K562 (cell line): ENCODE measurements at regions not wholly inside any gene's neighbourhood (a gene's known extent, or its start where the extent isn't known, plus 50 kb on each side); places are given as distances from the start of the nearest gene placed in this dataset.

Experiments used
- ATAC-seq: fragments of 200-7000 bp; cut with Tn5 transposase; 3 replicates; pipeline ENCODE4 v1.9.1; 2020; ENCODE audit warnings: moderate library complexity
- BruUV-seq: library from RNA; stranded (reverse); fragments of 400-500 nt; replicated peaks from 2 replicates; lab custom pipeline; 2021; lab: Mats Ljungman, UMichigan
- CTCF ChIA-PET: fragments of 300-600 bp; formaldehyde crosslinking; extraction: SDS; loops from one replicate; lab custom pipeline; 2021; ENCODE audit warnings: low intra/inter-chr PET ratio; lab: Yijun Ruan, JAX
- POLR2A ChIA-PET: fragments of 300-600, 350-650 bp; sonication (Branson Sonifier 250); formaldehyde crosslinking; extraction: SDS; loops from one replicate; lab custom pipeline; 2021; ENCODE audit warnings: antibody characterized with exemption, inconsistent platforms; lab: Yijun Ruan, JAX
- DNase-seq, 4 experiments: peaks; one replicate each; pipeline versions ENCODE4 v3.0.0 to v3.0.0-alpha.2; 2011 to 2018; ENCODE audit warnings: low spot score in 3 of 4, mixed read lengths in 3 of 4; ENCODE audit errors: extremely low read depth in 1 of 4
- FAIRE-seq: peaks from 2 replicates; lab custom pipeline; 2011; peaks lifted over from hg19 to GRCh38; lab: Jason Lieb, UNC
- H2AFZ ChIP-seq: 2 replicates; pipeline ENCODE4 v1.6.0; 2011; ENCODE audit warnings: low read depth, low read length, control low read depth, inconsistent platforms
- H3K27ac ChIP-seq: fragments of 200-600 bp; 3 replicates; pipeline ENCODE4 v1.8.0; 2011; ENCODE audit warnings: low read depth, mild to moderate bottlenecking, control low read depth, inconsistent platforms, low read length, moderate library complexity, mixed read lengths; ENCODE audit errors: extremely low read depth
- H3K27me3 ChIP-seq, 2 experiments: fragments of 300-600 bp in 1 of 2; 2 replicates in 1 of 2; 3 replicates in 1 of 2; pipeline versions ENCODE4 v1.6.0 to v1.8.0; 2011; ENCODE audit warnings: inconsistent platforms in 2 of 2, low read length in 2 of 2, mild to moderate bottlenecking in 1 of 2, mixed read lengths in 1 of 2, moderate library complexity in 1 of 2; ENCODE audit not compliant: control insufficient read depth in 2 of 2, insufficient read depth in 2 of 2
- H3K36me3 ChIP-seq: fragments of 300-600 bp; 3 replicates; pipeline ENCODE4 v1.8.0; 2011; ENCODE audit warnings: mild to moderate bottlenecking, low read length, inconsistent platforms; ENCODE audit not compliant: control insufficient read depth, insufficient read depth
- H3K4me1 ChIP-seq, 2 experiments: fragments of 200-600 bp in 1 of 2; replicated peaks in 1 of 2; 2 replicates in 1 of 2; 3 replicates in 1 of 2; pipeline versions ENCODE4 v1.5.1 to v1.8.0; 2011; ENCODE audit warnings: inconsistent platforms in 2 of 2, low read length in 2 of 2, mild to moderate bottlenecking in 1 of 2, mixed read lengths in 1 of 2, moderate library complexity in 1 of 2; ENCODE audit not compliant: control insufficient read depth in 2 of 2, insufficient read depth in 2 of 2
- H3K4me2 ChIP-seq: 2 replicates; pipeline ENCODE4 v1.6.1; 2011; ENCODE audit warnings: low read length, control low read depth, inconsistent platforms, mixed read lengths; ENCODE audit not compliant: insufficient read depth
- H3K4me3 ChIP-seq: fragments of 200-600 bp; sonication (generic), shearing (Covaris generic); 2 replicates; pipeline ENCODE4 v1.5.1; 2016; ENCODE audit warnings: control low read depth, inconsistent platforms
- H3K79me2 ChIP-seq: fragments of 200-600 bp; 3 replicates; pipeline ENCODE4 v1.8.0; 2011; ENCODE audit warnings: low read length, inconsistent platforms; ENCODE audit not compliant: control insufficient read depth, insufficient read depth
- H3K9ac ChIP-seq, 2 experiments: 2 replicates each; pipeline versions ENCODE4 v1.6.0 to v1.6.1; 2011; ENCODE audit warnings: low read depth in 2 of 2, low read length in 2 of 2, control low read depth in 1 of 2, inconsistent platforms in 1 of 2, mild to moderate bottlenecking in 1 of 2, mixed read lengths in 1 of 2; ENCODE audit not compliant: insufficient read depth in 1 of 2
- H3K9me1 ChIP-seq: one replicate; pipeline ENCODE4 v1.6.0; 2011; ENCODE audit warnings: inconsistent platforms, mild to moderate bottlenecking, low read length, moderate library complexity; ENCODE audit not compliant: control insufficient read depth, insufficient read depth
- H3K9me3 ChIP-seq: replicated peaks from 2 replicates; pipeline ENCODE4 v1.5.1; 2011; ENCODE audit warnings: low read depth, low read length, inconsistent platforms; ENCODE audit not compliant: control insufficient read depth, insufficient read depth
- H4K20me1 ChIP-seq: replicated peaks from 2 replicates; pipeline ENCODE4 v1.6.1; 2011; ENCODE audit warnings: low read length, inconsistent platforms, mixed read lengths; ENCODE audit not compliant: control insufficient read depth, insufficient read depth
- EGR1 ChIP-seq: fragments of 450-650 bp; conservative IDR thresholded peaks from 2 replicates; pipeline ENCODE4 v1.6.1; 2017; ENCODE audit warnings: mild to moderate bottlenecking
- ETV6 ChIP-seq, 3 experiments: fragments of 150-350 bp in 1 of 3; sonication (generic) in 1 of 3; formaldehyde crosslinking in 1 of 3; IDR thresholded peaks; 2 replicates each; pipeline versions ENCODE4 v1.6.1 to v1.8.0; 2014 to 2022; ENCODE audit warnings: borderline replicate concordance in 2 of 3, low read depth in 2 of 3, antibody characterized with exemption in 1 of 3, low read length in 1 of 3, mild to moderate bottlenecking in 1 of 3, missing genetic modification reagents in 1 of 3
- HCFC1 ChIP-seq: IDR thresholded peaks from 2 replicates; pipeline ENCODE4 v1.6.1; 2012; ENCODE audit warnings: low read depth, low read length, improper control_type of control experiment
- KAT7 ChIP-seq: sonication (generic); formaldehyde crosslinking; IDR thresholded peaks from 2 replicates; pipeline ENCODE4 v1.8.0; 2022; ENCODE audit warnings: missing genetic modification reagents, mild to moderate bottlenecking, borderline replicate concordance
- KDM4B ChIP-seq, 2 experiments: fragments of 450-650 bp in 1 of 2; sonication (generic) in 1 of 2; IDR thresholded peaks; 2 replicates each; pipeline ENCODE4 v1.6.1; 2016 to 2017; ENCODE audit warnings: borderline replicate concordance in 2 of 2, antibody characterized with exemption in 1 of 2, low read depth in 1 of 2, mild to moderate bottlenecking in 1 of 2
- KLF10 ChIP-seq: fragments of 250-450 bp; sonication (Bioruptor Pico); IDR thresholded peaks from 2 replicates; pipeline ENCODE4 v1.6.1; 2021; ENCODE audit warnings: matching md5 sums
- MIER1 ChIP-seq: fragments of 450-650 bp; IDR thresholded peaks from 2 replicates; pipeline ENCODE4 v1.6.1; 2016; ENCODE audit warnings: antibody characterized with exemption, mild to moderate bottlenecking, low read depth
- NR2C1 ChIP-seq, 2 experiments: fragments of 450-650 bp; IDR thresholded peaks; 2 replicates each; pipeline ENCODE4 v1.6.1; 2017; ENCODE audit warnings: mild to moderate bottlenecking in 2 of 2, antibody characterized with exemption in 1 of 2, inconsistent platforms in 1 of 2, missing compliant biosample characterization in 1 of 2, missing genetic modification characterization in 1 of 2
- YY1 ChIP-seq, 3 experiments: IDR thresholded peaks; 2 replicates each; pipeline ENCODE4 v1.6.1; 2011; ENCODE audit warnings: low read length in 2 of 3, mild to moderate bottlenecking in 2 of 3, moderate library complexity in 2 of 3, borderline replicate concordance in 1 of 3, control low read depth in 1 of 3, low read depth in 1 of 3; ENCODE audit not compliant: insufficient read depth in 3 of 3, insufficient replicate concordance in 2 of 3, control insufficient read depth in 1 of 3, insufficient read length in 1 of 3; ENCODE audit errors: extremely low read depth in 1 of 3
- ZFP1 ChIP-seq: fragments of 450-650 bp; formaldehyde crosslinking; IDR thresholded peaks from 2 replicates; pipeline ENCODE4 v1.4.0; 2020; ENCODE audit warnings: mild to moderate bottlenecking, mixed read lengths
- WGBS: fragments of 100-300 bp; shearing (Covaris generic); methylation state at CpG from one replicate; pipeline ENCODE4 v1.1.6; 2016; ENCODE audit warnings: low coverage, mixed read lengths; ENCODE audit not compliant: insufficient coverage; ENCODE audit errors: missing lambda C conversion rate; 5-methylcytosine and 5-hydroxymethylcytosine counted together
- in situ Hi-C: fragments of 300-500 bp; cut with MboI; formaldehyde crosslinking; loops from 4 replicates; pipeline ENCODE4 v1.15.0; 2018; ENCODE audit warnings: inconsistent platforms, mixed read lengths
- intact Hi-C: fragments of 100-400 bp; cut with micrococcal nuclease; formaldehyde crosslinking; loops from 2 replicates; pipeline ENCODE4 v1.14.2; 2022
- TF ChIP-seq, protein P1 (sequence below): conservative IDR thresholded peaks from 2 replicates; pipeline ENCODE4 v1.6.1; 2011; ENCODE audit warnings: low read depth, mild to moderate bottlenecking, low read length; ENCODE audit not compliant: control insufficient read depth

DNA sequence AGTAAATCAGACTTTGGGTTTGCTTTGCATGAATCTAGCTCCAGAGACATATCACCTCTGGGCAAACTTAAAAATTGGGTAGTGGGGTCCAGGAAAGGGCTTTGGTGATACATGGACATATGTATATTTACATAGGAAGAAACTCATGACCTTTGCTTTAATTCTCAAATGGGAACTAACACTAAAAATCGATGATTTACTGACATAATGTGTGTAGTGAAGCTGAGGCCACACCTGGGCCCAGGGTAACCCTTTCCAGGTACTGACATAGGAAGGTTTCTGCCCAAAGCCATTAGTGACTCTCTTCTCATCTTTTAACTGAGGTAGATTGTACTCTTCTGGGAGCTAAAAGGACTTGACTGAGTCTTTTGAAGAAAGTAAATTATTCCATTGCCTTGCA, 411.2 kb upstream of the TBL1XR1 start:
- Histone ChIP-seq H3K79me2 (no peaks in the 10 kb centered on the region), H3K9me3 (no peaks in the 10 kb centered on the region), H3K36me3 (no peaks in the 10 kb centered on the region)
- CTCF ChIA-PET, result no interaction called here
- ATAC-seq, result no peak
- TF ChIP-seq KAT7 (CRISPR knock-in tag) (no peak), YY1 (IDR thresholded peaks at IDR 0.05; ENCODE audit: borderline replicate concordance in 1 of 3, control insufficient read depth in 1 of 3, extremely low read depth in 1 of 3, insufficient read depth in 3 of 3, insufficient read length in 1 of 3, insufficient replicate concordance in 2 of 3, low read depth in 1 of 3, low read length in 2 of 3) (no peak), ETV6 (IDR thresholded peaks at IDR 0.05; ENCODE audit: borderline replicate concordance in 1 of 2, low read depth in 2 of 2, low read length in 1 of 2) (no peak), ETV6 (CRISPR knock-in tag; IDR thresholded peaks at IDR 0.05; ENCODE audit: borderline replicate concordance) (no peak), ZFP1 (CRISPR knock-in tag) (no peak), NR2C1 (IDR thresholded peaks at IDR 0.05) (no peak), NR2C1 (tag; IDR thresholded peaks at IDR 0.05) (no peak), KLF10 (CRISPR knock-in tag) (no peak), EGR1 (no peak), HCFC1 (no peak), MIER1 (no peak), KDM4B (IDR thresholded peaks at IDR 0.05; ENCODE audit: borderline replicate concordance in 2 of 2, low read depth in 1 of 2) (no peak)
- TF ChIP-seq, protein P1, sequence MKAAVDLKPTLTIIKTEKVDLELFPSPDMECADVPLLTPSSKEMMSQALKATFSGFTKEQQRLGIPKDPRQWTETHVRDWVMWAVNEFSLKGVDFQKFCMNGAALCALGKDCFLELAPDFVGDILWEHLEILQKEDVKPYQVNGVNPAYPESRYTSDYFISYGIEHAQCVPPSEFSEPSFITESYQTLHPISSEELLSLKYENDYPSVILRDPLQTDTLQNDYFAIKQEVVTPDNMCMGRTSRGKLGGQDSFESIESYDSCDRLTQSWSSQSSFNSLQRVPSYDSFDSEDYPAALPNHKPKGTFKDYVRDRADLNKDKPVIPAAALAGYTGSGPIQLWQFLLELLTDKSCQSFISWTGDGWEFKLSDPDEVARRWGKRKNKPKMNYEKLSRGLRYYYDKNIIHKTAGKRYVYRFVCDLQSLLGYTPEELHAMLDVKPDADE, result no peak
- TF ChIP-seq, all 486 proteins: peak for 0
- no peak overlapping the region for H3K4me3 ChIP-seq
- no peaks in the 10 kb centered on the region for H3K27me3 ChIP-seq
- intact Hi-C loops, result no loop called here
- WGBS, result 5% methylated on average over 1 of the region's 1 CpG
- H3K9me1 ChIP-seq, result no peaks in the 10 kb centered on the region
- H3K4me2 ChIP-seq, result no peak overlapping the region
- POLR2A ChIA-PET, result interaction anchor here (1.5 to 2.5 kb wide), 2 partner anchors 10 to 125 kb away, joined by 5 to 11 read pairs; no protein-coding TSS in a partner anchor
- H3K27ac ChIP-seq, result no peak overlapping the region
- peaks cover 0 to 1% of the 10 kb centered on the region in 2 experiments; a peak in 1 of 5 replicates for H3K4me1 ChIP-seq
- no TSS peak for BruUV-seq
- no peaks in the 10 kb centered on the region for H4K20me1 ChIP-seq
- H2AFZ ChIP-seq, result no peak overlapping the region
- no peak for FAIRE-seq
- H3K9ac ChIP-seq, result no peak overlapping the region
- no peak for DNase-seq
- in situ Hi-C loops, result no loop called here
